ENCODE measurements at regions not wholly inside any gene's neighbourhood (a gene's known extent, or its start where the extent isn't known, plus 50 kb on each side); places are given as distances from the start of the nearest gene placed in this dataset.
"Not testable (repeated sequence)": the region's sequence is repeated elsewhere in the genome, so short reads cannot be mapped to it uniquely, and the experiment has no call there.

DNA sequence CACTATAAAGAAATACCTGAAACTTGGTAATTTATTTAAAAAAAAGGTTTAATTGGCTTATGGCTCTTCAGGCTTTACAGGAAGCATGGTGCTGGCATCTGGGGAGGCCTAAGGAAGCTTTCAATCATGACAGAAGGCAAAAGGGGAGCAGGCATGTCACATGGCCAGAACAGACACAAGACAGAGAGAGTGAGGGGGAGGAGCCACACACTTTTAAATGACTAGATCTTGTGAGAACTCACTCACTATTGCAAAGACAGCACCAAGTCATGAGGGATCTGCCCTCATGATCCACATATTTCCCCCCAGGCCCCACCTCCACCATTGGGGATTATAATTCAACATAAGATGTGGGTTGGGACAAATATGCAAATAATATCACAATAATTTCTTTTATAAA lies 355.6 kb downstream of the DAD1 start:
- no peak for DNase-seq

DNA sequence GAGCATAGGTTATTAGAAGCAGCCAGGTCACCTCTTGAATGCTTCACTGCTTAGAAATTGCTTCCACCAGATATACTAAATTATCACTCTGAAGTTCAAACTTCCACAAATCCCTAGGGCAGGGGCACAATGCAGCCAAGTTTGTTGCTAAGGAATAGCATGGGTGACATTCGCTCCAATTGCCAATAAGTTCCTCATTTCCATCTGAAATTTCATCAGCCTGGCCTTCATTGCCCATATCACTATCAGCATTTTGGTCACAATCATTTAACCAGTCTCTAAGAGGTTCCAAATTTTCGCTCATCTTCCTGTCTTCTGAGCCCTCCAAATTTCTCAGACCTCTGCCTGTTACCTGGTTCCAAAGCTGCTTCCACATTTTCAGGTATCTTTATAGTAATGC lies 356.1 kb downstream of the DAD1 start:
- no peak for DNase-seq

- no peak for DNase-seq
Measured at GRCh38 chr14:22232486-22232885, 356.5 kb downstream of the DAD1 start.

DNA sequence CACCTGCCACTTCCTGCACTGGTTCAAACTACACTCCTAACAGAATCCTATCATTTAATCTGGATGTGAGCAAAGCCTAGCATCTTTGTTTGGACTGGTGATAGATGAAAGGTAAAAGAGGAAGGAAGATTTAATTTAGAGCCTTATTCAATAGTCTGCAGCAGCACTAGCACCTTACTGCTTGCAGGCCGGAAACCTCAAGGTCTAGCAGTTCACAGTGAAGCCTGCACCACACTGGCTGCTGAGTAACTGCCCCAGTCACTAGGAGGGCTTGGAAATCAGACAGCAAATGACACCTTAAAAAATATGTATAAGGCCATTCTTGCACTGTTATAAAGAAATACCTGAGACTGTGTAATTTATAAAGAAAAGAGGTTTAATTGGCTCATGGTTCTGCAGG lies 358.0 kb downstream of the DAD1 start:
- DNase-seq = peak; percentile 2

DNA sequence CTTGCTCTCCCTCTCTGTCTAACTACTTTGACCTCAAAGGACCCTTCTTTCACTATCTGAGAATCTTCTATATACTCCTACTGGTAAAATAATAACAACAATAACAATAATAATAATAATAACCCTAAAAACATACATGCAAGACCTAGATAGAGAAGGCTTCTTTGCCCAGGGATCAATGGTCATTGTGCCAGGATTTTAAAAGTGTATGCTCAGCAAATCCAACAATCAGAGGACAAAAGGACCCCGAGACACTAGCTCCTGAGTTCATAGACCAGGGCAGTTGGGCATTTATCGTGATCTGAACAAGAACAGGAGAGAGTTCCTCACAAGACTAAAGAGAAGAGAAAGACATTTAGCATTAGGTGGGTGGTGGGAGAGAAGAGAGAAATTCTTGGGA lies 358.5 kb downstream of the DAD1 start:
- no peak for DNase-seq

DNA sequence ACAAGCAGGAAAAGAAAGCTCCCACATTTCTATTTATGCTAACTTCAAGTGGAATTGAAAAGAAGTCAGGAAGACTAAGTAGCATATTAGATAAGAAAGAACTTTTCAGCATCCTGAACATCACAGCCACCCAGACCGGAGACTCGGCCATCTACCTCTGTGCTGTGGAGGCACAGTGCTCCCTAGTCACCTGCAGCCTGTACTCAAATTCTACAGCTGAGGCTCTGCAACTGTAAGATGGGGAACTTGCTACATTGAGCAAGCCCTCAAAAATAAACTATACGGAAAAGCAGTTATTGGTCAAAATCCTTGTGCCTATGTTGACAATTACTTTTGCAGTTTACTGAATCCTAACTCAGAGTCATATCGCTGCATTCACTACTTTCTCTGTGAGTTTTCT lies 361.9 kb downstream of the DAD1 start:
- DNase-seq = no peak

GRCh38 chr14:22226381-22226780 lies 362.6 kb downstream of the DAD1 start:
- no peak for DNase-seq

DNA sequence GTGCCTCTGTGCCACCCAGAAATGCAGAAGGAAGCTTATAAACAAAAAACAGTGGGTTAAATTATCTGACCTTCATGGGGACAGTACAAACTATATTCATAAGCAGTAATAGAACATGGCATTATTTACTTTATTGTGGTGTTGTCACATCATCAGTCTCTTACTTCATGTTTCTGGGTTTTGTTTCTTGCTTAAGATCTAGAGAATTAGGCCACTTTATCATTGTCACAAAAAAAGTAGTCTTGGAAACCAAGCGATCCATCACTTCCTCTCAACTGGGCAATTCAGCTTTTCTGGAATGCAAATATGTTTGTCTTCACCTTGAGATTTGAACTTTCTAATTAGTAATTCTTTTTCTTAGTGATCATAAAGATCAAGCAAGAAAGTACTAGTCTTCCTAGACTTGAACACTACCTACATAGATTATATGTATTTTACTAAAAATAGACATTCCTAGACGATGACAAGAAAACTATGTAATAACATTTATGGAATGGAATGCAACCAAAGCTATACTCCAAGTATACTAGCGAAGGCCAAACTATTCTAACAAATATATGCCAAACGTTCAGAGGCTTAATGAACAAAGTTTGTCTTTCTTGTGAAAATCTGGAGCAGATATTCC lies 363.4 kb downstream of the DAD1 start:
- DNase-seq = no peak

- no peak for DNase-seq
Measured at GRCh38 chr14:22221508-22221907, 367.5 kb downstream of the DAD1 start.

DNA sequence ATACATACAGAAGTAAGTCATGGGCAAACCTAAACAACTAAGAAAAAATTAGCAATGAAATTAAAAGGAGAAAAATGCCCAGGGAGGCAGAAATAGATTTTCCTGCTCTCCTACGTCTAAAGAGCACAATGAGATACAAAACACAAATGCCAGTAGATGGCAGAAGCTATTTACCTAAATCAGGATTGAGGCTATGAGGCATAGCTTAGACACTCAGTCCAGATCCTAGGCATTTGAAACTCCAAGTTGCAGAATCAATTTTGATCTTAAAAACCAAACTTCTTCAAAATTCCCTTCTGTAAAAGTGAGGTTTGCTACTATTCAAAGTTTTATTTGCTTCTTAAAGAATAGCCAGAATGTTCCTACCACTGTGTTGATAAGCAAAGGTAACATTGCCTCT lies 368.6 kb downstream of the DAD1 start:
- DNase-seq = no peak

- DNase-seq = no peak
Measured at GRCh38 chr14:22218728-22219127, 370.3 kb downstream of the DAD1 start.

- DNase-seq = no peak
Measured at GRCh38 chr14:22213120-22213519, 375.9 kb downstream of the DAD1 start.

DNA sequence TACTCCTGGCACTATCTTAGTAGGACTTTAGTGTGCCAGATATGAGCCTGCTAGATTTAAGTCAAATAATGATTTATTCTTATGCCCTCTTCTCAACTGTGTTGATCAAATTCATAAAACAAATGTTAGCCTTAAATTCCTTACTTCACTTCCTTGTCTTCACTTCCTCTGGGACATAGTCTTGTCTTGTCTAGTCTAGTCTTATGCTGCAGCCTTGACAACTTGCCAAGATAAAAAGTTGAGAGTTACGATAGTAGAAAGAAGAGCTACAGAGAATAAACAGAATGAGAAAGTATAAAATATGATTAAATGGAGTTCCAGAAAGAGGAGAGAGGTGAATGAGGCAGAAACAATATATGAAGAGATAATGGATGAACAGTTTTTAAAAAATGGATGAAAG lies 378.1 kb downstream of the DAD1 start:
- DNase-seq = no peak

DNA sequence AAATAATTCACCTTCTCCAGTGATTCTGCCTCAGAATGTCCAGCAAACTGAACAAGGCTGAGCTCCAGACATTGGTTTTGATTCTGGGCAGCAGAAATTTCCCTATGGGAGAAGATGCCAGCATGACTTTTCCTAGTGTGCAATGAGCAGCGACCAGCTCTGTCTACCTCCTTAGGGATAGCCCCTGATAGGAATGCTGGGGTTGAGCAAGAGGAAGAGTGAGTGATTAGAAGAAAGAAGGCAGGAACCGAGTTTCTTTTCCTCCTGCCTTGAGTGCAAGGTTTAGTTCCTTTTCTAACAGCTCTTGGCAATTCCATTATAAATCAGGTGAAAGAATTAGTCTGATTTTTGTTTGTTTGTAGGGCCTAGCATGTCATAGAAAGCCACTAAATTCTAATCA lies 379.0 kb downstream of the DAD1 start:
- DNase-seq = no peak

DNA sequence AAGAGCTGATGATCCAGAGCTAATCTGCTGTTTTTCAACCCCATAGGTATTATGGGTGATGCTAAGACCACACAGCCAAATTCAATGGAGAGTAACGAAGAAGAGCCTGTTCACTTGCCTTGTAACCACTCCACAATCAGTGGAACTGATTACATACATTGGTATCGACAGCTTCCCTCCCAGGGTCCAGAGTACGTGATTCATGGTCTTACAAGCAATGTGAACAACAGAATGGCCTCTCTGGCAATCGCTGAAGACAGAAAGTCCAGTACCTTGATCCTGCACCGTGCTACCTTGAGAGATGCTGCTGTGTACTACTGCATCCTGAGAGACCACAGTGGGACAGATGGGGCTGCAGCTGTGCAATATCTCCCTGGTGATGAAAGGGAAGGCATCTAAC lies 386.0 kb downstream of the DAD1 start:
- no peak for DNase-seq

- no peak for DNase-seq
Measured at GRCh38 chr14:22202313-22202712, 386.7 kb downstream of the DAD1 start.

GRCh38 chr14:22200977-22201605 lies 387.9 kb downstream of the DAD1 start:
- no peak for DNase-seq

DNA sequence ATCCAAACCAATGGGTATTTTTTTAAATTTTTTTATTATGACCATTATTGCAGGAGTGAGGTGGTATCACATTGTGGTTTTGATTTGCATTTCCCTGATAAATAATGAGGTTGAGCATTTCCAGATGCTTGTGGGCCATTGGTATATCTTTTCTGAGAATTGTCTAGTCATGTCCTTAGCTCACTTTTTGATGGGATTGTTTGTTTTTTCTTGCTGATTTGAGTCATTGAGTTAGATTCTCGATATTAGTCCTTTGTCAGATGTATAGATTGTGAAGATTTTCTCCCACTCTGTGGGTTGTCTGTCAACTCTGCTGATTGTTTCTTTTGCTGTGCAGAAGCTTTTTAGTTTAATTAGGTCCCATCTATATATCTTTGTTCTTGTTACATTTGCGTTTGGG lies 388.9 kb downstream of the DAD1 start:
- not testable (repeated sequence) for DNase-seq

DNA sequence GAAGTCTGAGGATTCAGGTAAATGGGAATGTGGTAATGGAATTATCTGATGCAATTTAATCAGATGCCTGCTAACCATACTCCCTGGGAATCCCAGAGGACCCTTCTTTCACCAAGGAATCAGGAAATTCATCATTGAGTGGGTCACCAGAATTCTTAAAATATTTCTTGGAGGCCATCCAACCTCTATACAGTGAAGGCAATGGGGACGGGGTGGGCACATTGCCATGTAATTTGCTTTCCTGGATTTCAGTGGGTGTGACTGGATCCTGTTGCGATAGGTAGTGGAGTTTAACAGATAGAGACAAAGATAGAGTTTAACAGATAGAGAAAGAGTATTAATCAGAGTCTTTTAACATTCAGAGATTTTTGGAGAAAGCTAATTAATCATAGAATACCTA lies 394.4 kb downstream of the DAD1 start:
- no peak for DNase-seq

DNA sequence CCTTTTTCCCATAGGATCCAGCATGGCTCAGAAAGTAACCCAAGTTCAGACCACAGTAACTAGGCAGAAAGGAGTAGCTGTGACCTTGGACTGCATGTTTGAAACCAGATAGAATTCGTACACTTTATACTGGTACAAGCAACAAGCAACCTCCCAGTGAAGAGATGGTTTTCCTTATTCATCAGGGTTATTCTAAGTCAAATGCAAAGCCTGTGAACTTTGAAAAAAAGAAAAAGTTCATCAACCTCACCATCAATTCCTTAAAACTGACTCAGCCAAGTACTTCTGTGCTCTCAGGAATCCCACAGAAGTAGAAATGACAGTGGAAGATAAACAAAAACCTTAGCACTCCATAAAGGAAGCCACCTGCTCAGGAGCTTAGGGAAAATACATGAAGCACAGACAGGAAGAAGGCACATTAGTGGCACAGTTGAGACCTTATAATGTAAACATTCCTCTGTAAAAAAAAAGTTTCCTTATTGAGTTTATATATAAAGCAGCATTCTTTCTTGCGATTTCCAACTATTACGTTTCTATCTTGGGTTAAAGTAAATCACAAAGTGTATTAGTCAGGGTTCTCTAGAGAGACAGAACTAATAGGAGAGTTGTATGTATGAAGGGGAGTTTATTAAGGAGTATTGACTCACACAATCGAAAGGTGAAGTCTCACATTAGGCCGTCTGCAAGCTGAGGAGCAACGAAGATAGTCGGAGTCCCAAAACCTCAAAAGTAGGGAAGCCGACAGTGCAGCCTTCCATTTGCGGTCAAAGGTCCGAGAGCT lies 398.4 kb downstream of the DAD1 start:
- DNase-seq = no peak

- no peak for DNase-seq
Measured at GRCh38 chr14:22189881-22190280, 399.1 kb downstream of the DAD1 start.

DNA sequence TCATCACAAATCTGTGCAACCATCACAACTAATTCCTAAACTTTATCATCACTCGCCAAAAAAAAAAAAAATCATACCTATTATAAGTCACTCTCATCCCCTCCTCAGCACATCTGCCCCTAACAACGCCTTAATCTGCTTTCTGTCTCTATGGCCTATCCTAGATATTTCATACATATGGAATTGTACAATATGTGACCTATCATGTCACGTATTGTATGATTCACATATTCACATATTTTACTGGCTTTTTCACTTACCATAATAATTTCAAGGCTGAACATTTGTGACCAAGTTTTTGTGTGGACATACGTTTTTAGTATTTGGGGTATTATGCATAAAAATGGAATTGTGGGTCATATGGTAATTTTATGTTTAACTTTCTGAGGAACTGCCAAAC lies 400.7 kb downstream of the DAD1 start:
- no peak for DNase-seq

DNA sequence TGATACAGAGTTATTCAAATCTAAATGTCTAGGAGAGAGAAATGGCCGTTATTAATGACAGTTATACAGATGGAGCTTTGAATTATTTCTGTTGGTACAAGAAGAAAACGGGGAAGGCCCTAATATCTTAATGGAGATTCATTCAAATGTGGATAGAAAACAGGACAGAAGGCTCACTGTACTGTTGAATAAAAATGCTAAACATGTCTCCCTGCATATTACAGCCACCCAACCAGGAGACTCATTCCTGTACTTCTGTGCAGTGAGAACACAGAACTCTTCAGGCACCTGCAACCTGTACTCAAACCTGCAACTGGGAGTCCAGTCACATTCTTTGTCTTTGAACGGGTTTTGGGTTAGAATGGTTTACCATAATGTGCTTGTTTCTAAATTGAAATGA lies 403.2 kb downstream of the DAD1 start:
- no peak for DNase-seq

DNA sequence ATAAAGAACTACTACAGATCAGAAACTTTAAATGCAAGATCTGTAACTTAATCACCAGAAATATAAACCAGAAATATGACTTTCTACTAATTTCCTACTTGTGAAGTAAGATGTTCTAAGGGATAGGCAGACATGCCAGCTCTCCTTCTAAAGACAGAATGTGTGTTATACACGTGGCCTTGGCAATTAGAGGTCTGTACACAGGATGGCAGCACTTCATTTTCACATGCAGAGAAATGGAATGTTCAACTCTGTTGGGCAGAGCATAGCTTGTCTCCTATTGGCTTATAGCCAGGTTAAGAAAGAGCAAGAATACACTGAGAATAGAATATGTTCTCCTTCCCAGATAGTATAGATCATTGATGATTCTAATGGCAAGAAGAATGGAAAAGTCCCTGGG lies 403.8 kb downstream of the DAD1 start:
- no peak for DNase-seq

GRCh38 chr14:22184830-22185168 lies 404.2 kb downstream of the DAD1 start:
- no peak for DNase-seq
